ENCODE measurements at regions not wholly inside any gene's neighbourhood (a gene's known extent, or its start where the extent isn't known, plus 50 kb on each side); places are given as distances from the start of the nearest gene placed in this dataset.

GRCh38 chr17:55644346-55644745 is 78.3 kb downstream of the TMEM100 start:
- DNase-seq: no peak
- Histone ChIP-seq H3K9me3 (ENCODE audit: low read length) (no peaks in the 10 kb centered on the region), H3K4me3 (ENCODE audit: low read length) (no peak overlapping the region), H3K27ac (ENCODE audit: low read depth, low read length) (no peak overlapping the region), H3K36me3 (ENCODE audit: insufficient read depth, low read length) (no peaks in the 10 kb centered on the region), H3K4me1 (ENCODE audit: insufficient read depth, low read length) (no peaks in the 10 kb centered on the region), H3K27me3 (ENCODE audit: insufficient read depth, low read length, poor library complexity, severe bottlenecking) (no peaks in the 10 kb centered on the region)
- POLR2A ChIA-PET: no interaction called here
- Mint-ChIP-seq H3K27me3 (peaks cover 12 to 33% of the 10 kb centered on the region in 2 donors), H3K9me3 (no peaks in the 10 kb centered on the region), H3K4me3 (no peak overlapping the region), H3K36me3 (no peaks in the 10 kb centered on the region), H3K27ac (no peak overlapping the region), H3K4me1 (no peaks in the 10 kb centered on the region)
- CTCF ChIA-PET: no interaction called here

- Histone ChIP-seq H3K27me3 (ENCODE audit: insufficient read depth, low read length, poor library complexity, severe bottlenecking) (no peaks in the 10 kb centered on the region), H3K27ac (ENCODE audit: low read depth, low read length) (no peak overlapping the region), H3K4me1 (ENCODE audit: insufficient read depth, low read length) (no peaks in the 10 kb centered on the region), H3K4me3 (ENCODE audit: low read length) (no peak overlapping the region), H3K9me3 (ENCODE audit: low read length) (no peaks in the 10 kb centered on the region), H3K36me3 (ENCODE audit: insufficient read depth, low read length) (no peaks in the 10 kb centered on the region)
- Mint-ChIP-seq H3K27ac (no peak overlapping the region), H3K4me1 (no peaks in the 10 kb centered on the region), H3K9me3 (no peaks in the 10 kb centered on the region), H3K4me3 (no peak overlapping the region), H3K27me3 (peaks cover 9 to 22% of the 10 kb centered on the region in 2 donors), H3K36me3 (no peaks in the 10 kb centered on the region)
- POLR2A ChIA-PET: no interaction called here
- no peak for DNase-seq
- CTCF ChIA-PET: no interaction called here
Measured at GRCh38 chr17:55642741-55643140, 79.9 kb downstream of the TMEM100 start.

GRCh38 chr17:55641676-55642081 is 81.0 kb downstream of the TMEM100 start:
- no peak for DNase-seq
- Mint-ChIP-seq H3K4me3 (no peak overlapping the region), H3K4me1 (no peaks in the 10 kb centered on the region), H3K27ac (peak overlapping the region in 1 of 8 donors; percentile 26), H3K27me3 (peaks cover 9 to 21% of the 10 kb centered on the region in 2 donors), H3K9me3 (no peaks in the 10 kb centered on the region), H3K36me3 (no peaks in the 10 kb centered on the region)
- no peak overlapping the region for H3K4me3 ChIP-seq (ENCODE audit: low read length)
- H3K36me3 ChIP-seq (ENCODE audit: insufficient read depth, low read length): no peaks in the 10 kb centered on the region
- no peak overlapping the region for H3K27ac ChIP-seq (ENCODE audit: low read depth, low read length)
- H3K4me1 ChIP-seq (ENCODE audit: insufficient read depth, low read length): no peaks in the 10 kb centered on the region
- ChIA-PET CTCF (no interaction called here), POLR2A (no interaction called here)
- H3K27me3 ChIP-seq (ENCODE audit: insufficient read depth, low read length, poor library complexity, severe bottlenecking): no peaks in the 10 kb centered on the region
- no peaks in the 10 kb centered on the region for H3K9me3 ChIP-seq (ENCODE audit: low read length)

GRCh38 chr17:55639096-55639495 is 83.6 kb downstream of the TMEM100 start:
- Histone ChIP-seq H3K4me1 (ENCODE audit: insufficient read depth, low read length) (no peaks in the 10 kb centered on the region), H3K9me3 (ENCODE audit: low read length) (no peaks in the 10 kb centered on the region), H3K27me3 (ENCODE audit: insufficient read depth, low read length, poor library complexity, severe bottlenecking) (no peaks in the 10 kb centered on the region), H3K4me3 (ENCODE audit: low read length) (no peak overlapping the region), H3K36me3 (ENCODE audit: insufficient read depth, low read length) (no peaks in the 10 kb centered on the region), H3K27ac (ENCODE audit: low read depth, low read length) (no peak overlapping the region)
- Mint-ChIP-seq H3K27ac (no peak overlapping the region), H3K4me1 (no peaks in the 10 kb centered on the region), H3K9me3 (no peaks in the 10 kb centered on the region), H3K4me3 (no peak overlapping the region), H3K36me3 (no peaks in the 10 kb centered on the region), H3K27me3 (peaks cover 4 to 24% of the 10 kb centered on the region in 2 donors)
- DNase-seq: no peak
- CTCF ChIA-PET: interaction anchor here (1.0 kb wide), 1 partner anchor 112 kb away, joined by 3 read pairs; no protein-coding TSS in a partner anchor
- POLR2A ChIA-PET: no interaction called here

GRCh38 chr17:55635253-55635914 is 87.3 kb downstream of the TMEM100 start:
- H3K9me3 ChIP-seq (ENCODE audit: low read length): no peaks in the 10 kb centered on the region
- H3K27ac ChIP-seq (ENCODE audit: low read depth, low read length): no peak overlapping the region
- no peaks in the 10 kb centered on the region for H3K4me1 ChIP-seq (ENCODE audit: insufficient read depth, low read length)
- no peak overlapping the region for H3K4me3 Mint-ChIP-seq
- H3K27me3 ChIP-seq (ENCODE audit: insufficient read depth, low read length, poor library complexity, severe bottlenecking): no peaks in the 10 kb centered on the region
- no peak overlapping the region for H3K4me3 ChIP-seq (ENCODE audit: low read length)
- H3K36me3 Mint-ChIP-seq: no peaks in the 10 kb centered on the region
- no peaks in the 10 kb centered on the region for H3K36me3 ChIP-seq (ENCODE audit: insufficient read depth, low read length)
- CTCF ChIA-PET: no interaction called here
- H3K27ac Mint-ChIP-seq: no peak overlapping the region
- H3K4me1 Mint-ChIP-seq: no peaks in the 10 kb centered on the region
- POLR2A ChIA-PET: no interaction called here
- no peak for DNase-seq
- no peaks in the 10 kb centered on the region for H3K9me3 Mint-ChIP-seq
- H3K27me3 Mint-ChIP-seq: peaks cover 5 to 13% of the 10 kb centered on the region in 2 donors

- H3K4me1 ChIP-seq (ENCODE audit: insufficient read depth, low read length): no peaks in the 10 kb centered on the region
- H3K36me3 ChIP-seq (ENCODE audit: insufficient read depth, low read length): no peaks in the 10 kb centered on the region
- no peak for DNase-seq
- ChIA-PET POLR2A (no interaction called here), CTCF (no interaction called here)
- no peaks in the 10 kb centered on the region for H3K9me3 ChIP-seq (ENCODE audit: low read length)
- Mint-ChIP-seq H3K36me3 (no peaks in the 10 kb centered on the region), H3K9me3 (no peaks in the 10 kb centered on the region), H3K4me1 (no peaks in the 10 kb centered on the region), H3K27me3 (peaks cover 5 to 13% of the 10 kb centered on the region in 2 donors), H3K4me3 (no peak overlapping the region), H3K27ac (no peak overlapping the region)
- no peak overlapping the region for H3K4me3 ChIP-seq (ENCODE audit: low read length)
- no peak overlapping the region for H3K27ac ChIP-seq (ENCODE audit: low read depth, low read length)
- no peaks in the 10 kb centered on the region for H3K27me3 ChIP-seq (ENCODE audit: insufficient read depth, low read length, poor library complexity, severe bottlenecking)
Measured at GRCh38 chr17:55634702-55635101, 88.0 kb downstream of the TMEM100 start.

GRCh38 chr17:55632893-55633292 is 89.8 kb downstream of the TMEM100 start:
- no peak overlapping the region for H3K27ac ChIP-seq (ENCODE audit: low read depth, low read length)
- no peaks in the 10 kb centered on the region for H3K36me3 ChIP-seq (ENCODE audit: insufficient read depth, low read length)
- Mint-ChIP-seq H3K4me1 (no peaks in the 10 kb centered on the region), H3K27me3 (peaks cover 5 to 13% of the 10 kb centered on the region in 2 donors), H3K4me3 (no peak overlapping the region), H3K36me3 (no peaks in the 10 kb centered on the region), H3K27ac (no peak overlapping the region), H3K9me3 (peaks cover 0 to 2% (median 0%) of the 10 kb centered on the region in 5 donors)
- H3K27me3 ChIP-seq (ENCODE audit: insufficient read depth, low read length, poor library complexity, severe bottlenecking): no peaks in the 10 kb centered on the region
- POLR2A ChIA-PET: no interaction called here
- no peaks in the 10 kb centered on the region for H3K4me1 ChIP-seq (ENCODE audit: insufficient read depth, low read length)
- H3K4me3 ChIP-seq (ENCODE audit: low read length): no peak overlapping the region
- no peaks in the 10 kb centered on the region for H3K9me3 ChIP-seq (ENCODE audit: low read length)
- DNase-seq: no peak
- CTCF ChIA-PET: no interaction called here

- Mint-ChIP-seq H3K27me3 (peaks cover 5 to 13% of the 10 kb centered on the region in 2 donors), H3K4me3 (no peak overlapping the region), H3K9me3 (peaks cover 0 to 2% (median 0%) of the 10 kb centered on the region in 5 donors), H3K4me1 (no peaks in the 10 kb centered on the region), H3K36me3 (no peaks in the 10 kb centered on the region), H3K27ac (no peak overlapping the region)
- ChIA-PET POLR2A (no interaction called here), CTCF (no interaction called here)
- no peak for DNase-seq
- no peaks in the 10 kb centered on the region for H3K27me3 ChIP-seq (ENCODE audit: insufficient read depth, low read length, poor library complexity, severe bottlenecking)
- H3K27ac ChIP-seq (ENCODE audit: low read depth, low read length): no peak overlapping the region
- H3K4me1 ChIP-seq (ENCODE audit: insufficient read depth, low read length): no peaks in the 10 kb centered on the region
- H3K4me3 ChIP-seq (ENCODE audit: low read length): no peak overlapping the region
- no peaks in the 10 kb centered on the region for H3K36me3 ChIP-seq (ENCODE audit: insufficient read depth, low read length)
- H3K9me3 ChIP-seq (ENCODE audit: low read length): no peaks in the 10 kb centered on the region
Measured at GRCh38 chr17:55632236-55632635, 90.4 kb downstream of the TMEM100 start.
